ENCODE measurements at regions not wholly inside any gene's neighbourhood (a gene's known extent, or its start where the extent isn't known, plus 50 kb on each side); places are given as distances from the start of the nearest gene placed in this dataset.
"Not testable (repeated sequence)": the region's sequence is repeated elsewhere in the genome, so short reads cannot be mapped to it uniquely, and the experiment has no call there.

DNA sequence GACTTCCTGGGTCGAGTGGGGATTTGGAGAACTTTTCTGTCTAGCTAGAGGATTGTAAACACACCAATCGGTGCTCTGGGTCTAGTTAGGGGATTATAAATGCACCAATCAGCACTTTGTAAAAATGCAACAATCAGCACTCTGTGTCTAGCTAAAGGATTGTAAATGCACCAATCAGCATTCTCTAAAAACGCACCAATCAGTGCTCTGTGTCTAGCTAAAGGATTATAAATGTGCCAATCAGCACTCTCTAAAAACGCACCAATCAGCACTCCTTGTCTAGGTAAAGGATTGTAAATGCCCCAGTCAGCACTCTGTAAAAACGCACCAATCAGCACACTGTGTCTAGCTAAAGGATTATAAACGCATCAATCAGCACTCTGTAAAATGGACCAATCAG is 209.0 kb upstream of the SLC35B3 start:
- DNase-seq, result no peak

DNA sequence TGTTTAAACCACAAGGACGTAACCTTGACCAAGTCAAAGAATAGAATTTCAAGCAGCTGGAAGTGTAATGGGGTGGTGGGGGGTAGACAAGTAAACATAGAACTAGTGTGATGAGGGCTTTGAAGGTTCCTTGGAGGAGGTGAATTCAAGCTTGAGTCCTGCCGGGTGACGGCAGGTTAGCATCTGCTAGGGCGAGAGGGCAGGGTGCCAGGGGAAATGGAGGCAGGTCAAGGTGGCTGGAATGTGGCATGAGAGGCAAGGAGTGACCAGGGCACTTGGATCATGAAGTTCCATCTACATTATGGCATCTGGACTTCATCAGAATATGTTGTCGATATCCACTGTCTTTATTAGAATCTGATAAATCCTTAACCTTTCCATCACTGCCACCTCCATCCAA is 207.5 kb upstream of the SLC35B3 start:
- DNase-seq, result no peak

DNA sequence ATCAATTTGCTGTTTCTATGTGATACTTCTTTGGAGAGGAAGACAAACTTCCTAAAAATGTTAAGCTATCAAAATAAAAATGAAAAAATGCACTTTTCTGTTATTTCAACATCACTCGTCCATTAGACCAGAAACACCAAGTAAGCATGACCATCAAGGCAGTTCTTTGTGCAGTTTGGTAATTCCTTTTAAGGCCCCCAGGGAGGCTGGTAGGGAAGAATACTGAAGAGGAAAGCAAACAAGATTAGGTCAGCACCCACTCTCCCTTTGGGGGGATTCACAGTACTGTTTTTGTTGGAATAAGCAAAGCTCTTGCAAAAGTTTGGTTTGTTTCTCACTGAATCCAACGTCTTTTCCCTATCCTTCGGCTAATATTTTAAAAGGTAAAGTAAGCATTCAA is 206.8 kb upstream of the SLC35B3 start:
- peak; percentile 19 for DNase-seq

- no peak for DNase-seq
These were observed 204.7 kb upstream of the SLC35B3 start for GRCh38 chr6:8639928-8640649.

GRCh38 chr6:8637896-8638597 is 202.7 kb upstream of the SLC35B3 start:
- DNase-seq, result no peak

- DNase-seq, result no peak
These were observed 198.4 kb upstream of the SLC35B3 start for GRCh38 chr6:8633762-8634161.

DNA sequence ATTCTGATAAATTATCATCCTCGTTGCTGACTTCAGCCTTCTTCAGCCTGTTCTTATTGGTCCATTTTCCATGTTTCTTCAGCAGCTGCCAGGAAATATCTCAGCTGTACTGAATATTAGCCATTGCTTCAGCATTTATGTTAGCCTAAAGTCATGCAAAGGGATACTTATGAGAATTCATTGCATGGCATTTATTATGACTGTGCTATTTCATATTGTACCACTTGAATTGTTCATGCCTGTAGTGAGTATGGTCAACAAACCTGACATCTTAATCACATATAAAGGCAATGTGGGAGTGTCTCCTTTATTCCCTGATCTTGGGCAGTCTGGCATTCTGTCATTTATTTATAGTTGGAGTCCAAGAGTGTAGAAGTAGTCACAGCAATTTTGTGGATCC is 193.4 kb upstream of the SLC35B3 start:
- DNase-seq, result no peak

DNA sequence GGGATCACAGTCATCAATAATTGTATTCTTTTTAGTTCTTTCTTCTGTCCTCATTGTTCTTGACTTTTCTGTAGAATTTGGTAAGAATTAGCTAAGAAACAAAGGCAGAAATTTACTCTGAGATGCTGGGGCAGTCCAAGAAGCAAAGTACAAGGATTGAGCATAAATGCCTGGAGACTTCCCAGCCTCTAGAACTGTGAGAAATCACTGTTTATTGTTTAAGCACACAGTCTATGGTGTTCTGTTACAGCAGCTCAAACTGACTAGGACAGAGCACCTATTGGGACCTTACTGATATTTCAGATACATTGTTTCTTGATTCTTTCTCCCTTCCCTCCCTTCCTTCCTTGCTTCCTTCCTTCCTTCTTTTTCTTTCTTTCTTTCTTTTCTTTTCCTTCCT is 192.7 kb upstream of the SLC35B3 start:
- no peak for DNase-seq

DNA sequence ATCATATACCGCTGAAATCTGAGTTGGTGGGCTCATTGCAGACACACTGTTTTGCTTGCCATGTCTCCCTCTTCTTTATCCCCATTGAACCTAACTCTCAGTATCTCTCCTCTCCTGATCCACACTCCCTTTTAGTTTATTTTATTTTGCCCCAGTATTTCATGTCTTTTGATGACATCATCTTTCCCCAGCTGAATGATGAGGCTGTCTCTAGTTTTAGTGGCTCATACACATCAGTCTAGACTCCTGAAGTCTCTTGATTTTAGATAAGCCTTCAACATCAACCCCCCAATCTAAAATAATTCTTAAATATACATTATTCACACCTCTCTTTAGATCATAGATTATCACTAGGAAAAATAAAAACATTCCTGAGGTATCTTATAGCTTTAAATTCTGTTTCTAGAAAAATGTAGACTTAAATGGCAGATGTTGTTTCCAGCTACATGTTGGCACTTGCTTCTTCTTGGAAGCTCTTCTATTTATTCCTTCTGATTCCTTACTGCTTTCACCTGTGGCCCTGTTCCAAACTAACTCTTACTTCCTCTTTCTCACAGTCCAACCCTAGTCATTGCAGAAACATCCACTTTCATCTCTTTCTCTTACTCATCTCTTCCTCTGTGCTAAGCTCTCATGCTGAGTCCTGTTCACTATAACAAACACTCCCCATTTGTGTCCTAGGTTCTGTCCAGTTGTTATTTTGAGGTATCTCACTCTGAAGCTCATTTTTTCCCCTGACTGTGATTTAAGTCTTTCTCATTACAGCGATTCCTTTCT is 191.9 kb upstream of the SLC35B3 start:
- peak; percentile 18 for DNase-seq

- no peak for DNase-seq
These were observed 189.3 kb upstream of the SLC35B3 start for GRCh38 chr6:8624665-8625064.

- DNase-seq, result no peak
These were observed 188.1 kb upstream of the SLC35B3 start for GRCh38 chr6:8623441-8623840.

DNA sequence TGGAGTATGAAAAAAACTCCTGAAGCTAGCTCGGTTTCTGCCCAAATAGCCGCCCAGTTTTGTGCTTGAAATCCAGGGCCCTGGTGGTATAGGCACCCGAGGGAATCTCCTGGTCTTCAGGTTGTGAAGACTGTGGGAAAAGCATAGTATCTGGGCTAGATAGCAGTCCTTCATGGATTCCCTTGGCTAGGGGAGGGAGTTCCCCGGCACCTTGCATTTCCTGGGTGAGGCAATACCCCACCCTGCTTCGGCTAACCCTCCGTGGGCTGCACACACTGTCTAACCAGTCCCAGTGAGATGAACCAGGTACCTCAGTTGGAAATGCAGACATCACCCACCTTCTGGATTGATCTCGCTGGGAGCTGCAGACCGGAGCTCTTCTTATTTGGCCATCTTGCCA is 184.5 kb upstream of the SLC35B3 start:
- DNase-seq, result no peak

GRCh38 chr6:8619408-8619807 is 184.1 kb upstream of the SLC35B3 start:
- DNase-seq, result not testable (repeated sequence)

- no peak for DNase-seq
These were observed 173.4 kb upstream of the SLC35B3 start for GRCh38 chr6:8608737-8609136.

DNA sequence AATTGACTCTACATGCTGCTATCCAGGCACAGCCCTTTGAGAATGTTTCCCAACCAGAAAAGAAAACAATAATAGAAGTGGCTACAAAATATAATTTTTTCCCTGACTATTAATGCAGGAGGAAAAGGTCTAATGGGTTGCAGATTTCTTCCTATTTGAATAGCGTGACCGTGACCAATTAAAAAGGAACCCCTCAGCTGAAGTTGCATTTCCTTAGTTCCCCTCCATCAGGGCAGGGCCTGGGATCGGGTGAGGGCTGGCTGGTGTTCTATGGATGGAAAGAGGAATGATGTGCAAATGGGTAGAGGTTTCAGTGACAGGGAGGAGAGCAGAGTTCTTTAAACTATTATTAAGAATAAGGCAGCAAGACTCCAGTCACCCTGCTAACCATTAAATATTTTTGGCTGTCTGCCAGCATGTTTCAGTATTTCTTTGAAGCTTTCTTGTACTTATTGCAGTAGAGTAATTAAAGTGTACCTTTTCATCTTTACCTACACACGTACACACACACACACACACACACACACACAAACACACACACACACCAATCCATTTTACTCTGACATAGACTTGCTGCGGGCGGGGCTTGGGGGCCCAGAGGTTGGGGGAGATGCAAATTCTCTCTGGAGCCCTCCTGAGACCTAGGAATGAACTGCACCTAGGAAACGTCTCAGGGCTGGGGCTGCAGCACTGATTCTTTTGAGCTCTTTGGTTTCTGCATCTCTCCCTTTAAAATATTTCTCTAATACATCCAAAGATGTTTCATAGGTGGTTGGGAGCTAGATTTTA is 154.8 kb upstream of the SLC35B3 start:
- DNase-seq, result peak; percentile 13

DNA sequence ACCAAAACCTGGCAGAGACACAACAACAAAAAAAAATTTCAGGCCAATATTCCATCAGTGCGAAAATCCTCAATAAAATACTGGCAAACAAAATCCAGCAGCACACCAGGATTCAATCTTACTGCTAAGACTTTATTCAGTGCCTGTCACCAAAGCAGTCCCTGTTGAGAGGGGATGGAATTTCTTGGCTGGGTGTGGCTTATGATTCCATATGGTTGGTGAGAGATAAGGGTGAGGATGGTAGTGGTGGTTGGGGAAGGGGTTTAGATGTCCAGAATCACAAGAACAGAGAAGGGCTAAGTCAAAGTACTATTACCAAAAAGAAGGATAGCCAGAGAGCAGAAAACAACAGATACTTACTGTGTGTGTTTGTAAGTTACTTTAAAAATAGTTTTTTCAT is 152.8 kb upstream of the SLC35B3 start:
- no peak for DNase-seq

GRCh38 chr6:8583291-8583690 is 147.9 kb upstream of the SLC35B3 start:
- no peak for DNase-seq

GRCh38 chr6:8579372-8579771 is 144.0 kb upstream of the SLC35B3 start:
- no peak for DNase-seq

DNA sequence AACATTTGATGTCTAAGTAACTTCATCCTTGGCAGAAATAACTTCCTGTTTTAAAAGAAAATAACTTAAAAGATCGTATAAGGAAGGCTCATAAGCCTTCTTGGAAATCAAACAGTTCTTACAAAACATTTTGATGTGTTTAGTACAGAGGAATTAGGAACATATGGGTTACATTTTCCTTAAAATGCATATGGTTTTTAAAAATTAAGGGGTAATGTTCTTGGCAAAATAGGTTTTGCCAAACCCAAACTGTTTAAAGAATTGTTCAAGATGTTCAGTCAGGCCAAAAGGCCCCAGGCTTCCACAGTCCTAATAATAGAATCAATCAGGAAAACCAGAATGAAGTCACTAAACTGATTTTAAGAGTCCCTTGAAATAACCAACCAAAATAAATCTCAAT is 142.7 kb upstream of the SLC35B3 start:
- peak; percentile 17 for DNase-seq

- DNase-seq, result no peak
These were observed 139.6 kb upstream of the SLC35B3 start for GRCh38 chr6:8574749-8575468.

GRCh38 chr6:8574311-8574710 is 139.0 kb upstream of the SLC35B3 start:
- no peak for DNase-seq
